ENCODE measurements at regions not wholly inside any gene's neighbourhood (a gene's known extent, or its start where the extent isn't known, plus 50 kb on each side); places are given as distances from the start of the nearest gene placed in this dataset.

DNA sequence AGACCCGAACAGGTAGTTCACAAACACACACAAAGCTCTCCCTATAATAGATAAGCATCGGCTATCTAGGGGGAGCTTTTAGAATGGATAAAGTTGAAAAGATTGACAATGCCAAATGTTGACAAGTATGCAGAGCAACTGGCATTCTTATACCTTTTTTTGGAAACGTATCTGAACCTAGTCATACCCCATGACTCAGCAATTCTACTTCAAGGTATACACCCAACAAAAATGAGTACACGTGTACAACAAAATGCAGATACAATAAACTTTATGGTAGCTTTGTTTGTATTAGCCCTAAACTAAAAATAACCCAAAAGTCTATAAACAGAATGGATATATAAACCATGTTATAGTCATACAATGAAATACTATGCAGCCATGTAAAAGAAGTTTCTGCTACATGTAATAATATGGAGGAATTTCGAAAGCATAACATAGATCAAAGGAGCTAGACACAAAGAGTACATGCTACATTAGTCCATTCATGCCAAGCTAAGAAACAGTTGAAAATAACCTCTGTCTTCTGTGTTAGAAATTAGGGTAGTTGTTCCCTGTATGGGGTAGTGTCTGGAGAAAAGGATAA lies 718.5 kb upstream of the ZNF608 start:
- Mint-ChIP-seq H3K27ac (no peak overlapping the region), H3K36me3 (ENCODE audit: low read depth) (no peaks in the 10 kb centered on the region), H3K4me3 (no peak overlapping the region), H3K27me3 (ENCODE audit: insufficient read depth) (no peaks in the 10 kb centered on the region), H3K4me1 (ENCODE audit: low read depth) (no peaks in the 10 kb centered on the region), H3K9me3 (peaks cover 7% of the 10 kb centered on the region)
- intact Hi-C loops (cut with micrococcal nuclease) = no loop called here
- no peak for DNase-seq (ENCODE audit: low spot score)

DNA sequence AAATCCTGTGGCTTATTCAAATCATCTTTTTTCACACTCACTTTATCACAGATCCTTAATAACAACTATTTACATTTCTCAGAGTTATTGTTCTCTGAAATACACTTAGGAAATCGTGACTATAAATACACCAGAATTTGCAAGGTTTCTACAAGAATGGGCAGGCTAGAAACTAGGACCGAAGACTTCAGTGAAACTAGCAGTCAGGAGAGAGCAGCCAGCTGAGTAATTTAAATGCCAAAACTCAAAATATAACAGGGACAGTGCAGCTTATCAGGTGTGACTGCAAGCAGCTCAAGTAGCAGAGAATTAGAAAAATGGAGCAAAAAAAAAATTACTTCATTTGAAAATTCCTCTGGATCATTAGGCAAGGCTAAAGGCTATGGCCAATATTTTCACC lies 719.3 kb upstream of the ZNF608 start:
- Mint-ChIP-seq H3K27ac (no peak overlapping the region), H3K9me3 (peaks cover 7% of the 10 kb centered on the region), H3K4me1 (ENCODE audit: low read depth) (no peaks in the 10 kb centered on the region)

DNA sequence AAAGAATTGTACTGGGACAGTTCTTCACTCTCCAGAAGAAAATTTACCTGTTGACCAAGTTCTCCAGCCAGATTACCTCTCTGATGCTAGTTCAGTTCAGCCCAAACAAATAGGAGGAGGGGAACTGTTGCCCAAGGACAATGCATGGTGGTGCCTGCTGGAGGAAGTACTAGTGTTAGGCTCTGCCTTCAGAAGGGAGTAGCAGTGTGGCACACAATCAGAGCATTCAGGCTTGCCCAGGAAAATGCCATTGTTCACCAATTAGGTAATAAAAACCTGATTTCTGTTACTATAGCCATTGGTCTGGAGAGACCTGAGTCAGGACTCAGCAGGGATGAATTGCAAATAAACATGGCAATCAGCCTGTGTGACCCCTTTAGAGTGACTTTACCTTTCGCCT lies 720.8 kb upstream of the ZNF608 start:
- Mint-ChIP-seq H3K36me3 (ENCODE audit: low read depth) (no peaks in the 10 kb centered on the region), H3K27me3 (ENCODE audit: insufficient read depth) (no peaks in the 10 kb centered on the region), H3K9me3 (peaks cover 7% of the 10 kb centered on the region), H3K27ac (no peak overlapping the region), H3K4me3 (no peak overlapping the region), H3K4me1 (ENCODE audit: low read depth) (no peaks in the 10 kb centered on the region)
- intact Hi-C loops (cut with micrococcal nuclease) = no loop called here
- no peak for DNase-seq (ENCODE audit: low spot score)

More for the DNA sequence above, 719.3 kb upstream of the ZNF608 start:
- Mint-ChIP-seq H3K4me3 (no peak overlapping the region), H3K36me3 (ENCODE audit: low read depth) (no peaks in the 10 kb centered on the region), H3K27me3 (ENCODE audit: insufficient read depth) (no peaks in the 10 kb centered on the region)
- intact Hi-C loops (cut with micrococcal nuclease) = no loop called here
- no peak for DNase-seq (ENCODE audit: low spot score)

DNA sequence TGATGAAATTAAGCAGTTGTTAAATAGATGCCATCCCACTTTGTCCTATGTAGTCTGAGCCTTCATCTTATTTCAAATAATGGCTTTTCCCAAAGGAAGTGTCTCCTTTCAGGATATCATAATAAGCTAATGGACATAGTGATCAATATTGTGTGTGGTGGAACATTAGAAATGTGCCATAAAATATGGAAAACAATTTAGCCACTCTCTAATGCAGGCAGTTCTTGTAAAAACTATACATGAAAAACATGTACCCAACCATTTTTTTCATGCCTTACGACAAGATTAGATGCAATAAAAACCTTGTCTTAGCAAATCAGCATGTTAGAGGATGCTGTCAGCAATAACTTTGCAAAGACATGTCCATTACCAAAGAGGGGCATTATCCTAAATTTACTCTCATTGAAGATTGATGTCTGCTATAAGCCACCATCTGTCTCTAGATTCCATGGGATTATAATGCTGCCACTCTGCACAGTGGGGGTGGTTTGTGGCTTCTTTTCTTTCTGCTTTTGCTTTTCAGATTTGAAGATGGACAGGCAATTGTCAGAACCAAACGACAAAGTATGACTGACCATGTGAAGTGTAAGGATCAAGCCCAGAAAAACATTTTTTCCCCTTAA lies 724.0 kb upstream of the ZNF608 start:
- no peak overlapping the region for H3K27ac Mint-ChIP-seq
- peaks cover 4% of the 10 kb centered on the region for H3K9me3 Mint-ChIP-seq
- no peaks in the 10 kb centered on the region for H3K4me1 Mint-ChIP-seq (ENCODE audit: low read depth)
- H3K27me3 Mint-ChIP-seq (ENCODE audit: insufficient read depth) = no peaks in the 10 kb centered on the region
- H3K4me3 Mint-ChIP-seq = no peak overlapping the region
- intact Hi-C loops (cut with micrococcal nuclease) = no loop called here
- no peaks in the 10 kb centered on the region for H3K36me3 Mint-ChIP-seq (ENCODE audit: low read depth)
- no peak for DNase-seq (ENCODE audit: low spot score)

DNA sequence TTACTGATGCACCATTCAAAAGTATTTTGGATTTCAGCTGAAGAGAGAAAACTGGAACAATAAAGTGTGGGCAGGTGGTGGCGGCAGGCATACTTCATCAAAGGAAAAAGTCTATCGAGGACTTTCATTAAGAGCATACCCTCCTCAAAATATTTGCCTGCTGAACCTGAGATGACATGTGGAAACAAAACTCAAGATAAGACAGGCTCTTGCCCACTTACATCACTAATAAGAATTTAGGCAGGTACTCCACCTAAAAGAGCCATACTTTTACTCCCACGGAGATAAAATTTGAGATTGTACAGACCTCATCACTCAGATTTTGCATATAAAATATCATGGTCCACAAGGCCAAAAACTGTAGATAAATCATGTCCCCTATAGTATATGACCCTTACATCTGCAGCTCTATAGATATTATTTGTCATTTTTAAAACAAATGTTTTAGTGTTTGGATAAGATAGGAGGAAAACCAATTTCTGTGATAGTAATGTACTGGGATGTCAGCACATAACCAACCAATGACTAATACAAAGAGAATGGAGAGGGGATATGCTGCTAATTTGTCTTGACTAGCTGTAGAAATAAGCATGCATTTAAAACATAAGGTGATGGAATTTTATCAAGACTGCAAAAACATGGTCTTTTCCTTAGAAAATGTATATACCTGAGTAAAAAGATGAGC lies 730.6 kb upstream of the ZNF608 start:
- H3K4me1 Mint-ChIP-seq (ENCODE audit: low read depth) = no peaks in the 10 kb centered on the region

DNA sequence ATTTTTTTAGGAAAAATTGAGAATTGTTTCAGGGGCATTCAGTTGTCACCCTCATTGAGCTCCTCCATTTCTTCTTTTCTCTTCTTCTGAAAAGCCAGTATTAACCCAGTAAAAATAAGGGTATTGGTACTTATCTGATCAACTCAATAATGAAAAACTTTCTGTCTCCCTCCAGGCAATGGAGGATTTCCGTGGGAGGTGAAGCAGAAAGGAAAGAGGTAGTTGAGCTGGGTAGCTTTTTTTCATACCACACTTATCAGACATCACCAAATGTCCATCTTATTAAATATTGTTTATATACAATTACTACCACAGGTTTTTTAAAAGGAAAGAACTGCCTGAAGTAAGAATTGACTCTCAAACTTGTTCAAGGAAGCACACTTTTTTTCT lies 731.1 kb upstream of the ZNF608 start:
- intact Hi-C loops (cut with micrococcal nuclease) = no loop called here
- H3K4me1 Mint-ChIP-seq (ENCODE audit: low read depth) = no peaks in the 10 kb centered on the region
- peaks cover 8% of the 10 kb centered on the region for H3K9me3 Mint-ChIP-seq
- no peak overlapping the region for H3K27ac Mint-ChIP-seq
- H3K27me3 Mint-ChIP-seq (ENCODE audit: insufficient read depth) = no peaks in the 10 kb centered on the region
- DNase-seq (ENCODE audit: low spot score) = no peak
- H3K36me3 Mint-ChIP-seq (ENCODE audit: low read depth) = no peaks in the 10 kb centered on the region
- no peak overlapping the region for H3K4me3 Mint-ChIP-seq

More for the DNA sequence above, 730.6 kb upstream of the ZNF608 start:
- intact Hi-C loops (cut with micrococcal nuclease) = no loop called here
- H3K27me3 Mint-ChIP-seq (ENCODE audit: insufficient read depth) = no peaks in the 10 kb centered on the region
- no peaks in the 10 kb centered on the region for H3K36me3 Mint-ChIP-seq (ENCODE audit: low read depth)
- DNase-seq (ENCODE audit: low spot score) = no peak
- H3K27ac Mint-ChIP-seq = no peak overlapping the region
- H3K4me3 Mint-ChIP-seq = no peak overlapping the region
- H3K9me3 Mint-ChIP-seq = peaks cover 8% of the 10 kb centered on the region

DNA sequence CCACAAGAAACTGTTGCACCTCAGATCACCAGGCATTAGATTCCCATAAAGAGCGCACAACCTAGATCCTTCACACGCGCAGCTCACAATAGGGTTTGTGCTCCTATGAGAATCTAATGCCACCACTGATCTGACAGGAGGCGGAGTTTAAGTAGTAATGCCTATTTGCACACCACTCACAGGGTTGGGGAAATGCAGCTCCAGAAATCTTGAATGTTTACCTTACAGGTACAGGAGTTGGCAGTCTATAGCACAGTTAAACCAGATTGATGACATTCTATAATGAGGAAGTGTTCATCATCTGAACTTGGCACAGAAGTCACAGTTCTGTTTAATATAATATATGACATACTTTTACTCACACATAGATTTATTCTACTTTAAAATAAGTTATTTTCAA lies 732.2 kb upstream of the ZNF608 start:
- H3K4me1 Mint-ChIP-seq (ENCODE audit: low read depth) = no peaks in the 10 kb centered on the region
- intact Hi-C loops (cut with micrococcal nuclease) = no loop called here

DNA sequence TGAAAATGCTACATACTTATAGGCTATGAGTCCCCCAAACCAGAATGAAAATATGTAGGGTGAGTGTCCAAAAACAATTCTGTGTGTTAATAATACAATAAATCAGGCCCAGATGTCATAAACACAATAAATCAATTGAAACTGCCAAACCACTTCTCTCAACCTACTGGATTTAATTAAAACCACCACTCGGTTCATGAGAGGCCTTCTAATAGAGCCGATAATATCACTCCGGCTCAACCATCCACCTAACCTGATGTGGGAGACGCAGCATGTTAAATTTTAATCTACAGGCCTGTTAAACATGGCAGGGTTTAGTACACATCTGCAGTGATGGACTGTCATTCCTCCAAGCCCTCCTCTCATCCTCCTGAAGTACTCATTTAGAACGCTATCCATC lies 734.5 kb upstream of the ZNF608 start:
- Mint-ChIP-seq H3K27ac (no peak overlapping the region), H3K4me3 (no peak overlapping the region), H3K36me3 (ENCODE audit: low read depth) (no peaks in the 10 kb centered on the region), H3K27me3 (ENCODE audit: insufficient read depth) (no peaks in the 10 kb centered on the region), H3K4me1 (ENCODE audit: low read depth) (no peaks in the 10 kb centered on the region), H3K9me3 (peaks cover 8% of the 10 kb centered on the region)
- DNase-seq (ENCODE audit: low spot score) = no peak
- intact Hi-C loops (cut with micrococcal nuclease) = no loop called here

More for the DNA sequence above, 732.2 kb upstream of the ZNF608 start:
- no peak overlapping the region for H3K27ac Mint-ChIP-seq
- H3K4me3 Mint-ChIP-seq = no peak overlapping the region
- H3K9me3 Mint-ChIP-seq = peaks cover 8% of the 10 kb centered on the region
- DNase-seq (ENCODE audit: low spot score) = no peak
- no peaks in the 10 kb centered on the region for H3K36me3 Mint-ChIP-seq (ENCODE audit: low read depth)
- H3K27me3 Mint-ChIP-seq (ENCODE audit: insufficient read depth) = no peaks in the 10 kb centered on the region

DNA sequence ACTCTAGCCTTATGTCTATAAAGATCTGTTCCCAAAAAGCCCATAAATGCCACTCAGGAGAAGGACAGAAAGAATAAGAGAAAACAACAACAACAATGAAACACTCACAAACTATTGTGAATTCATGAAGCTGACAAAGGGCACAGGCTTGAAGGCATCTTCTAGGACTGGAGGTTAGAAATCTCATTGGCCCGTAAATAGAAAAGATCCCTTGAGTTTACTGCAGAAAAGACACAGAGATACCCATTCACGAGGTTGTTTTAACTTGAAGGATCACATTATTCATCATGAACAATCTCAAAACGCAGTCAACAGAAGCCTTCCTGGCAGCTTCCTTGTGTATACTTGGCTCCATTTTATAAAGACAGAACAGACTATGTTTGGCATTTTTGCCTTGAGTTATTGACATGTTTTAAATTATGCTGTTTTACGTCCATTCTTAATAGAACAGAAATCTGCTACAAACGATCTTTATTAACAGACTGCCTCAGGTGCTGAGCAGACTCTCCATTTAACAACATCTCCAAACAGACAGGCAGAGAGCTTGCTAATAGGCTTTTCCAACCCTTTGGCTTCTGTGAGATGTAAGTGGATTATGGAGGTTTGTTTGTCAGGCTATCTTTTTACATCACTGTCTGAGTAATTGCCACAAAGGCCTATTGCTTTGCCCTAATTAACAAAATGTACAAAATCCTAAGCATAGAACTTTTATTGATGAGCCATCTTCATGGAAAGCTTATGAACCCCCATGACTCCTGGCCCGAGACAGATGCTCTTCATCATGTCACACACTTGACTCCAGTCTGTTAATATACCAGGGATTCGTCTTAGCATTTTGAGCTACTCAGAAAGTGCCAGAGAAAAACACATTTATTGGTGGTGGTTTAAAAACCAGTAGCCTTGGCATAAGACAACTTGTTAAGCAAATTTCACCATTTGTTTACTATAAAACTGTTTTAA lies 735.3 kb upstream of the ZNF608 start:
- H3K36me3 Mint-ChIP-seq (ENCODE audit: low read depth) = no peaks in the 10 kb centered on the region

DNA sequence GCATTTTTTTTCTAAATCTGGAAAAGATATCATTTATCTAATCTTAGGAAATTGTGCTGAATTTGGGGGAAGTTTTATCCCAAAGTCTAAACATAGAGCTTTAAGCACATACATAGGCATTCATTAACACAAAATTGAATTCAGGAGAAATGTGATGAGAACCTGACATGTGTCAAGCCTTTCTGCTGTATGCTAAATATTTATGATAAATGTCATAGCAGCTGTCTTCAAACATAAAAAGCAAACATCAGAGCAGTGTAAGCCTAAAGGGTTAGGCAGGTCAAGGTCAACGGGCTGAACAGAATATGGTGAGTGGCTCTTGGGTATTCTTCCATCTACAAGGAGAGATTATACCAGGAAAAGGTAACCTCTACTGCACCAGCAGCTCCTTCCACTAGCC lies 737.2 kb upstream of the ZNF608 start:
- Mint-ChIP-seq H3K27me3 (ENCODE audit: insufficient read depth) (no peaks in the 10 kb centered on the region), H3K27ac (no peak overlapping the region), H3K4me1 (ENCODE audit: low read depth) (no peaks in the 10 kb centered on the region), H3K9me3 (peaks cover 8% of the 10 kb centered on the region), H3K4me3 (no peak overlapping the region), H3K36me3 (ENCODE audit: low read depth) (no peaks in the 10 kb centered on the region)
- intact Hi-C loops (cut with micrococcal nuclease) = no loop called here
- DNase-seq (ENCODE audit: low spot score) = no peak

More for the DNA sequence above, 735.3 kb upstream of the ZNF608 start:
- no peak for DNase-seq (ENCODE audit: low spot score)
- Mint-ChIP-seq H3K27ac (no peak overlapping the region), H3K27me3 (ENCODE audit: insufficient read depth) (no peaks in the 10 kb centered on the region), H3K4me3 (no peak overlapping the region), H3K9me3 (peaks cover 8% of the 10 kb centered on the region), H3K4me1 (ENCODE audit: low read depth) (no peaks in the 10 kb centered on the region)
- intact Hi-C loops (cut with micrococcal nuclease) = no loop called here

DNA sequence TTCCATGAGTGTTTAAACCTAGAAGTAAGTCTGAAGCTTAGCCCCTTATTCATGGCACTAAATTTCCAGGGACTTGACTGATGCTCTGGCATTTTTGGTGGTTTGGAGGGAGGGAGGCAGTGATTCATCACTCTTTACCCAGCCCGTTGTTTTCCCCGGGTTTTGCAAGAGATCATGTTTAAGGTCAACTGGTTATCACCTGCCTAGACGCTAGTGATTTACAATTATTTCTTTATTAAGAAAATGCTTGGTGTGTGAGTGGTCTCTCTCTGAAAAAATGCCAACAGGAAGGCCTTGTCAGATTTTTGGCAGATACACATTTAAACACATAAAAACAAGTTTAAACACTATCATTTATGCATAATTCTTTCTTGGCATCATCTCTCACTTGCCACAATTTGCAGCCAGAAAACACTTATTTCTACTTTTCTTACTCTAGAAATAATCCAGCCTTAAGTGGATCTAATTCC lies 737.9 kb upstream of the ZNF608 start:
- Mint-ChIP-seq H3K27ac (no peak overlapping the region), H3K27me3 (ENCODE audit: insufficient read depth) (no peaks in the 10 kb centered on the region), H3K4me3 (no peak overlapping the region), H3K9me3 (peaks cover 8% of the 10 kb centered on the region), H3K36me3 (ENCODE audit: low read depth) (no peaks in the 10 kb centered on the region), H3K4me1 (ENCODE audit: low read depth) (no peaks in the 10 kb centered on the region)
- intact Hi-C loops (cut with micrococcal nuclease) = no loop called here
- no peak for DNase-seq (ENCODE audit: low spot score)

DNA sequence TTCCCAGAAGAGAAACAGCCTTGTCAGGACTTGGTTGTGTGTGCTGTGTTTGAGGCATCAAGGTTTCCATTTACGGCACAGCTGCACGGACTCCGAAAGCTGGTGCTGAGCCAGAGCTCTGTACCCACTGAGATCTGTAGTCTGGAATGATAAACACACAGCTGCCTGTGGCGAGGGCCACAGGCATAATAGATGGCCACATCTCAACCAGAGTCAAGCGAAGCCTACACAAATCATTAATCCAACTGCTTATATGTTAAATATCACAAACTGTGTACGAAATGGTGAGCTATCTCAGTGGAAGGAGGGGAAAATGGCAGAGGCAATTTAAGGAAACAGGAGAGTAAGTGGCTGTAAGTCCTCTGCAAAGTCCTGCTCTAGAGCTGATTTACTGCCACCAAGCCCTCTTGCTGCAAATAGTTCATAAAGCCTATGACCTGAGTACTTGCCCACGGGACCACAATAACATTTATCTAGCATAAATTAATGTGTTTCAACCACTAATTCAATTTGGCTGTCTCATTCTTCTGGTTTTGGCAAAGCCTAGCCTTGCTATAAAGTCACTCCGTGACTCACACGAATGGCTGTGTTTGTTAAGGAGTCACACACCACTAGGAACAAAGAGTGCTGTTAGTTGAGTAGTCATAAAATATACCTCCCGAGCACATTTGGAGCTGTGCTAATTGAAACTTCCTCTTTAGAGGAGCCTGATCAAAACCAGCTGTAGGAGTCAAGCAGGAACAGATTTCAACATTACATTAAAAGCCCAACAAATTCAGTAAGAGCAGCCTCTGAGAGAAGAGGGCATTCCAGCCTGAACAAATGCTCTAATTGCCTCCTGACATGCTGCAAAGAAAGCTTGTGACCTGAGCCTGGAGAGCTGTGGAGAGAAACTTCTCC lies 738.6 kb upstream of the ZNF608 start:
- H3K4me3 Mint-ChIP-seq = no peak overlapping the region
- no peaks in the 10 kb centered on the region for H3K4me1 Mint-ChIP-seq (ENCODE audit: low read depth)
- no peaks in the 10 kb centered on the region for H3K27me3 Mint-ChIP-seq (ENCODE audit: insufficient read depth)
- no peak overlapping the region for H3K27ac Mint-ChIP-seq
- intact Hi-C loops (cut with micrococcal nuclease) = no loop called here
- H3K36me3 Mint-ChIP-seq (ENCODE audit: low read depth) = no peaks in the 10 kb centered on the region
- DNase-seq (ENCODE audit: low spot score) = no peak
- H3K9me3 Mint-ChIP-seq = peaks cover 8% of the 10 kb centered on the region

Measured in activated T-helper 1 cell treated with anti-CD3 and anti-CD28 coated beads, Interleukin-12 subunit alpha, Interleukin-12 subunit beta, Interleukin-2, Interleukin-4 antibody, amounts not matched to agents 30 ng/mL and 10 ng/mL and 1 ng/mL, durations not matched to agents 14 hours and 24 hours and 36 hours (primary cell).